ENCODE measurements at regions not wholly inside any gene's neighbourhood (a gene's known extent, or its start where the extent isn't known, plus 50 kb on each side); places are given as distances from the start of the nearest gene placed in this dataset.
A peak's percentile ranks its signal among the peaks of the same experiment; 100 is the strongest.

GRCh38 chr4:14850455-14851097, 151.7 kb upstream of the CPEB2 start:
- intact Hi-C loops (cut with DNase I), result loop anchor here (5.0 kb wide), 1 partner anchor 67 kb away; no protein-coding TSS in a partner anchor
- no peaks in the 10 kb centered on the region for H3K27me3 ChIP-seq
- no peak overlapping the region for H3K27ac ChIP-seq (replicated peaks in 1 of 4)
- no peak overlapping the region for H3K4me3 ChIP-seq
- DNase-seq (ENCODE audit: extremely low spot score), result no peak
- no peaks in the 10 kb centered on the region for H3K36me3 ChIP-seq
- 75% methylated on average over 1 of the region's 1 CpG for WGBS
- H3K4me1 ChIP-seq, result peaks cover 0 to 12% (median 8%) of the 10 kb centered on the region in 4 donors
- TF ChIP-seq POLR2AphosphoS5 (IDR thresholded peaks at IDR 0.05) (no peak), POLR2A (IDR thresholded peaks at IDR 0.05; ENCODE audit: low read depth) (no peak), EP300 (IDR thresholded peaks at IDR 0.05) (no peak)
- TF ChIP-seq, protein P1, sequence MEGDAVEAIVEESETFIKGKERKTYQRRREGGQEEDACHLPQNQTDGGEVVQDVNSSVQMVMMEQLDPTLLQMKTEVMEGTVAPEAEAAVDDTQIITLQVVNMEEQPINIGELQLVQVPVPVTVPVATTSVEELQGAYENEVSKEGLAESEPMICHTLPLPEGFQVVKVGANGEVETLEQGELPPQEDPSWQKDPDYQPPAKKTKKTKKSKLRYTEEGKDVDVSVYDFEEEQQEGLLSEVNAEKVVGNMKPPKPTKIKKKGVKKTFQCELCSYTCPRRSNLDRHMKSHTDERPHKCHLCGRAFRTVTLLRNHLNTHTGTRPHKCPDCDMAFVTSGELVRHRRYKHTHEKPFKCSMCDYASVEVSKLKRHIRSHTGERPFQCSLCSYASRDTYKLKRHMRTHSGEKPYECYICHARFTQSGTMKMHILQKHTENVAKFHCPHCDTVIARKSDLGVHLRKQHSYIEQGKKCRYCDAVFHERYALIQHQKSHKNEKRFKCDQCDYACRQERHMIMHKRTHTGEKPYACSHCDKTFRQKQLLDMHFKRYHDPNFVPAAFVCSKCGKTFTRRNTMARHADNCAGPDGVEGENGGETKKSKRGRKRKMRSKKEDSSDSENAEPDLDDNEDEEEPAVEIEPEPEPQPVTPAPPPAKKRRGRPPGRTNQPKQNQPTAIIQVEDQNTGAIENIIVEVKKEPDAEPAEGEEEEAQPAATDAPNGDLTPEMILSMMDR (IDR thresholded peaks at IDR 0.05), result no peak
- H3K9me3 ChIP-seq, result no peaks in the 10 kb centered on the region

GRCh38 chr4:14853176-14853943, 148.9 kb upstream of the CPEB2 start:
- H3K27ac ChIP-seq (replicated peaks in 1 of 4), result peak overlapping the region; percentile 39 to 61 (median 50)
- no peak for DNase-seq (ENCODE audit: extremely low spot score)
- H3K4me3 ChIP-seq, result no peak overlapping the region
- H3K9me3 ChIP-seq, result no peaks in the 10 kb centered on the region
- peaks cover 0 to 34% (median 30%) of the 10 kb centered on the region in 4 donors for H3K4me1 ChIP-seq
- intact Hi-C loops (cut with DNase I), result loop anchor here (5.0 kb wide), 1 partner anchor 64 kb away; no protein-coding TSS in a partner anchor
- TF ChIP-seq POLR2A (IDR thresholded peaks at IDR 0.05; ENCODE audit: low read depth) (no peak), POLR2AphosphoS5 (IDR thresholded peaks at IDR 0.05) (peak; percentile 58 to 64)
- 72% methylated on average over 2 of the region's 2 CpGs for WGBS
- no peaks in the 10 kb centered on the region for H3K36me3 ChIP-seq
- no peaks in the 10 kb centered on the region for H3K27me3 ChIP-seq

DNA sequence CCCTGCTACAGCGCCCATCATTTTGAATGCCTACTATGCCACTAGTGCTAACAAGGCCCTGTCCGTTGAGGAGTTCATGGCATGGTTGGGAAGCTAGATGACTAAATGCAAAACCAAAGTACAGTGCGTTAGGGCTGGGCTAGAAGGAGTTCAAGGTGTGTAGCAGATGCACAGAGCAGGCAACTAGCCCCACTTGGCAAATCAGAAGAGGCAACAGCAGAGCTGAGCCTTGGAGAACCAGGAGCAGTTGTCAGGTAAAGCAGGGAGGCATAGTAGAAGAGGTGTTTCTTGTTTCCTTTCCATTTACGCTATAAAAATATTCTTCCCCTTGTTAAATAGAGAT, 146.6 kb upstream of the CPEB2 start:
- Histone ChIP-seq H3K4me1 (peaks cover 0 to 37% (median 33%) of the 10 kb centered on the region in 4 donors), H3K27ac (replicated peaks in 1 of 4) (peak overlapping the region; percentile 68 to 77 (median 74)), H3K36me3 (no peaks in the 10 kb centered on the region), H3K27me3 (no peaks in the 10 kb centered on the region), H3K9me3 (no peaks in the 10 kb centered on the region), H3K4me3 (no peak overlapping the region)
- 88% methylated on average over 4 of the region's 4 CpGs for WGBS
- TF ChIP-seq, protein P1 (IDR thresholded peaks at IDR 0.05), result no peak
- no peak for TF ChIP-seq POLR2AphosphoS5 (IDR thresholded peaks at IDR 0.05)
- TF ChIP-seq POLR2A (IDR thresholded peaks at IDR 0.05; ENCODE audit: low read depth), result no peak
- TF ChIP-seq EP300 (IDR thresholded peaks at IDR 0.05), result no peak
- intact Hi-C loops (cut with DNase I), result no loop called here
- no peak for DNase-seq (ENCODE audit: extremely low spot score)

DNA sequence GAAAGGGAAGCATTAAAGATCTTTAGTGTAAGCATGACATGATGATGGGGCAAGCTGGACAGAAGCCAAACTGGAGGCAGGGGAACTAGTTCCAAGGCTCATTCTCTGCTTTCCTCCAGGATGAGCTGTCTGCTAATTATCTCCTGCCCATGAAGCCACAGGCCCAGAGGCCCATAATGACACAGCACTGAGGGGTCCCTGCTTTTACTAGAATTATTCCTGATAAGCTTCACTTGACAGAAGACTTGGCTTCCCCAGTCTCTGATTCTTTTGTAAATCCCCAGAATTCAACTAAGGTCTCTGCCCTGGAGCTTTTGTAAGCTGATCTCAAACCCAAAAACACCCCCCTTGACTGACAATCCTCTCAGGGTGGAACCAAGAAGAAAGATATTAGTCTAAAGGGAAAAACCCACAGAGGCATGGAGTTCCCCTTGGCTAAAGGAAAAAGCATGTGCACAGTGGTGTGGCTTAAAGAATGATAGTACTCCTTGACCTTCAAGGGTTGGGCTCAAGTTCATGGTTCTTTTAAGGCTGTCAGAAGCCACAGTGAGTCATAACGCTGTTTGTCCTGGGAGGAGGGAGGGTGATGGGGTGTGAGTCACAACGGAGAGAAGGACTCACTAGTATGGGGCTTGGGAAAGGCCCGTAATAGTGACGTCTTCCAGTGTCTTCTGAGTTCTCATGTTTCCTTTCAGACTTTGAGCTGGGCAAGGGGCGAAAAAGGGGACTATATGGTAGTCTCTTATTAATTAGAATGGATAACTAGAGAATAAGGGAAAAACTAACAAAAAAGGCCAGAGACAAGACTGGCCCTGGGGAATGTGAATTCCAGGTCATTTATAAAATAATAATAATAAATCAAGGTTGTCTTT, 146.0 kb upstream of the CPEB2 start:
- intact Hi-C loops (cut with DNase I), result no loop called here
- Histone ChIP-seq H3K4me1 (peaks cover 0 to 37% (median 33%) of the 10 kb centered on the region in 4 donors), H3K36me3 (no peaks in the 10 kb centered on the region), H3K4me3 (no peak overlapping the region), H3K27ac (replicated peaks in 1 of 4) (peak overlapping the region; percentile 68 to 77 (median 74)), H3K9me3 (no peaks in the 10 kb centered on the region), H3K27me3 (no peaks in the 10 kb centered on the region)
- 23% methylated on average over 5 of the region's 5 CpGs for WGBS
- TF ChIP-seq POLR2A (IDR thresholded peaks at IDR 0.05; ENCODE audit: low read depth) (no peak), EP300 (IDR thresholded peaks at IDR 0.05) (no peak), POLR2AphosphoS5 (IDR thresholded peaks at IDR 0.05) (peak; percentile 81 to 85)
- TF ChIP-seq, protein P1 (IDR thresholded peaks at IDR 0.05), result no peak
- DNase-seq (ENCODE audit: extremely low spot score), result no peak

- DNase-seq (ENCODE audit: extremely low spot score), result no peak
- peak overlapping the region; percentile 37 to 77 (median 70) for H3K27ac ChIP-seq (replicated peaks in 1 of 4)
- H3K4me1 ChIP-seq, result peaks cover 0 to 37% (median 33%) of the 10 kb centered on the region in 4 donors
- TF ChIP-seq POLR2A (IDR thresholded peaks at IDR 0.05; ENCODE audit: low read depth) (no peak), EP300 (IDR thresholded peaks at IDR 0.05) (no peak), POLR2AphosphoS5 (IDR thresholded peaks at IDR 0.05) (no peak)
- TF ChIP-seq, protein P1 (IDR thresholded peaks at IDR 0.05), result no peak
- H3K27me3 ChIP-seq, result no peaks in the 10 kb centered on the region
- H3K9me3 ChIP-seq, result no peaks in the 10 kb centered on the region
- WGBS, result 83% methylated on average over 5 of the region's 5 CpGs
- H3K36me3 ChIP-seq, result no peaks in the 10 kb centered on the region
- intact Hi-C loops (cut with DNase I), result no loop called here
- H3K4me3 ChIP-seq, result no peak overlapping the region
These were observed 145.4 kb upstream of the CPEB2 start for GRCh38 chr4:14856934-14857235.

Measured in esophagus muscularis mucosa (tissue), 4 donors.